ENCODE measurements at regions not wholly inside any gene's neighbourhood (a gene's known extent, or its start where the extent isn't known, plus 50 kb on each side); places are given as distances from the start of the nearest gene placed in this dataset.
"Not testable (repeated sequence)": the region's sequence is repeated elsewhere in the genome, so short reads cannot be mapped to it uniquely, and the experiment has no call there.

DNA sequence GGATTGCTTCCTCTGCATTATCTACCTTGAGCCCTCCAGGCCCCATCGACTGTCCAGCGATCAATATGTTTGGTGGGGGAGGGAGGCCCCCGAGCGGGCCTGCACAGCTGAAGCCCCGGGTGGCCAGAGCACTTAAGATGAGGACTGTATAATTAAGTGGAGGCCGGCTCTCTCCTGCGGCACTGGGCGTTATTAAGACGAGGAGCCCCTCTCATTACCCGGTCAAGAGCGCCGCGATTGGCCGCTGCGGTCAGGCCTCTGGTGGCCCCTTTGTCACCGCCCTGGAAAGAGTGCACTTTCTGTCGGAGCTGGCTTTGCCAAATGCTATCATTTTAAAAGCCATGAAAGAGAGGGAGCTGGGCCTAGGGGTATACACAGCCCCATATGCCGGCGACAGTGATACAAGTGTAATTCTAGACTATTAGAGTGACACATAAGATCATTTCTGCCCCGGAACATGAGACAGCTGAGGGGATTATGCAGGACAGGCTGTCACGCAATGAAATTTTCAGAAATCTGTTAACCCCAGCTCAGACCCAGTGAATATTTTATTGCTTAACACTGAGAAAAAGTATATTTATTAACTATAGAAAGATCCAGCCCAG lies 106.3 kb upstream of the IRX1 start:
- no peak for DNase-seq (ENCODE audit: low read depth)

DNA sequence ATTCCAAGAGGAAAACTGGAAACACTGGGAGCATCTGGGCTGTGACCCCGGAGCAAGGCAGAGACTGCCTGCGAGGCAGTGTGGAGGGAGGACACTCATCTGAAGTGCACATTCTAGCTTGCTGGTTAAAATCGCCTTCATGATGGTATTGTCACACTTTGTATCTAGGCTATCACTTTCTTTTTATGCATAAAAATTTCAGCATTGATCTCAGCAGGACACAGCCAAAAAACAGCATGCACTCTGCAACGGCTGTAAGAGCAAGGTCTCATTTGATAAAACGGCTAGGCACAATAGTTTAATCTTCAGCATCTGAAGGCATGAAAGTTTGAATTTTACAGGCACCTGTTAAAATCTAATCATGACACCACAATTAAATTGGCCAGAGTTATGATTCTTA lies 110.8 kb upstream of the IRX1 start:
- no peak for DNase-seq (ENCODE audit: low read depth)

DNA sequence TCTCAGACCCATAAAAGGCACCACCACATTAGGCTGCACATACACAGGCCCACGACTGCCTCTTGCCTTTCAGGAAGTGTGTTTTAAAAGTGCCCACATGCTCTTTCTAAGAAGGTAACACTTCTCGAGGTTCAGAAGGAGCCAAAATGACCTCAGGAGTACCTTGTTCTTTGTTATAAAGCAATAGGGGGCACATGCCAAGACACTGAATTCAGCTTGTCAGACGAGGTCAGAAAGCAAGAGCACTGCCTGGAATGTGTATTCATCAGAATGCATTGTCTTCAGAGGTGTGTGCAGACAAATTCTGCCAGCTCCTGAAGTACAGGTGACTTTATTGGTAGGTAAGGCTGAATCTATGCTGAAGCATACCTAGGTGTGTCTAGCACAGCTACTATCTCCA lies 114.5 kb upstream of the IRX1 start:
- no peak for DNase-seq (ENCODE audit: low read depth)

DNA sequence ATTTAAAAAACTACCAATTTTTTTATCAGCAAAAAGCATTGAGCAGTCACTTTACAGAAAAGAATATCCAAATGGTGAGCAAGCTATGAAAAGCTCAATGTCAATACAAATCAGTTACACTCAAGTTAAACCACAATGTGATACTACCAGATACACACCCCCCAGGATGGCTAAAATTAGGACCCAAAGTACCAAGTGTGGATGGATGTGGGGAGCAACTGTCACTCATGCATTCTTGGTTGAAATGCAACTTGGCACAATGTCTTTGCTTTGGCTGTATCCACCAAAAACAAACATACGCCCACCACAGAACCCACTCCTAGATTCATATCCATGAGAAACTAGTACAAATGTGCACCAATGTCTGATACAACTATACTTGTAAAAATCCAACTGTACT lies 120.0 kb upstream of the IRX1 start:
- peak; percentile 1 for DNase-seq (ENCODE audit: low read depth)

DNA sequence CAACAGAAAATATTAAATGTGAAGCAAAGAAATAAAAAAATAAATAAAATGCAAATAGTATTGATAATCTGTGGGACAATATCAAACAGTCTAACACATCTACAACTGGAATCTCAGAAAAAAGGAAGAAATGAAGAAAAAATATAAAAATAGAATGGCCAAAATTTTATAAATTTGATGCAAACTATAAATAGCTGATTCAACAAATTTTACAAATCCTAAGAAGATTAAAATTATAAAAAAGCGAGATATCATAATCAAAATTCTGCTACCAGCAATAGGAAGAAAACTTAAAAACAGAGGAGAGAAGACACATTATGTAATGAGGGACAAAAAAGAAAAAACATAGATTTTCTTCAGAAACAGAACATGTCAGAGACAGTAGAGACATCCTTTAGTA lies 129.2 kb upstream of the IRX1 start:
- DNase-seq (ENCODE audit: low read depth) = no peak

DNA sequence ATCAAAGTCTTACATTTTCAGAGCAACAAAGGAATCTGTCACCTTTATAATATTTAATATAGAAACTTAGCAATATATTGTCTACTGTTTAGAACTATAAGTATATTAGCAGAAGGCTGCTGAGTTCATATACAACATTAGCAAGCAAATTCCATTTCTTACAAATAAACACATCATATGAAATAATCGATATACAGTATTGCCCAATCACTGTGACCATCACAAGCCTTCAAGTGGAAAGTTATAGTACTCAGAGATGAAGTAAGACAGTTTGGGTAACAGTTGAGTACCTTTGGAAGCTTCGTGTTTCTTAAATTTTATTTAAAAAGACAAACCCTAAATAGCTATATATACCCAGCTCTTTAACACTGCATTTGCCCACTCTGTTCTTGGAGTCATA lies 135.2 kb upstream of the IRX1 start:
- no peak for DNase-seq (ENCODE audit: low read depth)

DNA sequence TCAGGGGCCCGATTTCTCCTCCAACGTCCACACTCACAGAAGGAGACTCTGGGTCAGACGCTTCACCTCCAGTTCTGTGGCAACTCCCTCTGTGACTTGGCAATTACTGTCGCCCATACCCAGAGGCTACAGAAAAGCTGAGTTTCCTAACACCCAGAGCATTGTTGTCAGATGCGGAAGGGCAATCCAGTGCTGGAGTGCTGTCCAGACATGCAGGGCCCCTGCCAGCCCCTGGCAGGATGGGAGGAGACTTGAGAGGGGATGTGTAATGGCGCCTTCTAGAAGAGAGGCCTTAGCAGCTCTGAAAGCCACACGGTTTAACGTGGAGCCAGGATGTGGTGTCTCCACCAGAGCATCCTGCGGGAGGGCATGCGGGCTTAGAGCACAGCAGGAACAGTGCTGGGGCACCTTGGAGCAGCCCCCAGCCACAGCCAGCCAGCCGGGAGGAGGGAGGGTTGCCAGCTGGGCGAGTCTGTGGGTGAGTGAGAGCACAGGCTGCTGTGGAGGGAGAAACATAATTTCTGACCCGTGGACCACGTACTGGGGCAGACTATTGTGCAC lies 139.4 kb upstream of the IRX1 start:
- no peak for DNase-seq (ENCODE audit: low read depth)

DNA sequence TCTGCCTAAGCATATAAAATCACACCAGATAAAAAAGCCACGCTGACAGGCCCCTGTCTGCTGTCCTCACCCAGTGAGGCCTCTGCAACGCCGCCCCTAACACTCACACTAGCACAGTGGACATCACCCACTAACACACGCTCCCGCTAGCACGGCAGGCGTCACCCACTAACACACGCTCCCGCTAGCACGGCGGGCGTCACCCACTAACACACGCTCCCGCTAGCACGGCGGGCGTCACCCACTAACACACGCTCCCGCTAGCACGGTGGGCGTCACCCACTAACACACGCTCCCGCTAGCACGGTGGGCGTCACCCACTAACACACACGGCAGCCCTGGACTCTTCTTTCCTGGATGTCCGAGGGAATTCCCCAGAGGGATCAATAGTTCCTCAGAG lies 141.6 kb upstream of the IRX1 start:
- not testable (repeated sequence) for DNase-seq (ENCODE audit: low read depth)

DNA sequence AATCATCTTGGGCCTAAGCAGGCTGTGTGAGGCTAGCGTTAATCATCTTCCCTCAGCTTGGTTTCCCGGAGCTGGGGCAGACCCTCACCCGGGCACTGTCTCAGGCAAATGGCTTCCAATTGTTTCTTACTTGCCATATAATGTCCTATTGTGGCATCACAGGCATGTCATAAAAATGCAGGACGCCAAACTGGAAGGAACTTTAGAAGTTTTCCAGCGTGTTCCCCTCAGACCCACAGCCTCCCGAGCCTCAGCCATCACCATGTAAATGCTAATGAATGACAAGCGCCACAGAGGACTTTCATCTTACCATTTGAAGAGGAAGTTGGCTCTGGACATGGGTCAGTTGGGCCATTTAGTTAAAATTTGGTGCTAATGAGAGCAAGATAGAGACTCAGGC lies 143.0 kb upstream of the IRX1 start:
- no peak for DNase-seq (ENCODE audit: low read depth)

DNA sequence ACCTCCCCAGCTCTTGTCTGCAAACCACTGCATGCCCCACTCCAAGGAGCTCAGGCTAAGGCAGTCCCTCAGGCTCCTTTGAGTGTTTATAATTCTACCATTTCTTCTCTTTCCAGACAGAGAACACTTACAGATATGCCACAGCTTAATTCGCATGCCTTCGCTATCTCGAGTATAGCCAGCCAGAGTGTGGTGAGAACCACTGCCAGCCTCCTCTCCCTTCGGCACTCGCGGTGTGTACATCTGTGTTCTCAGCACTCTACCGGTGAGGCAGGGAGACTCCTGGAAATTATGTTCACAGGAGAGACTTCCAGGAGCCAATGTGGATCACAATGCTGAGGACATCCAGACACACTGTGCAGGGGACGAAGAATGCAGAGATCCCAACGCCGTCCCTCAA lies 143.7 kb upstream of the IRX1 start:
- no peak for DNase-seq (ENCODE audit: low read depth)

DNA sequence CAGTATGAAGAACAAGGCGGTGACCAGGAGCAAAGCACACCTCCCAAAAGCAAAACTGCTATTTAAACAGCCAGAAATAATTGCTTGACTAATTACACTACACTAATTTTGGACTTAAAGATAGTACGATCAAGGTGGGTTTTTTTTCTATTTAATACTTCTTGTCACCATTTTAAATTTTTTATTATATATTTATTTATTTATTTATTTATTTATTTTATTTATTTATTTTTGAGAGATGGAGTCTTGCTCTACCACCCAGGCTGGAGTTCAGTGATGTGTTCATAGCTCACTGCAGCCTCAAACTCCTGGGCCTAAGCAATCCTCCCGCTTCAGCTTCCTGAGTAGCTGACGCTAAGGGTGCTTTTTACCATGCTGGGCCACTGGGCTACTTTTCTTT lies 146.2 kb upstream of the IRX1 start:
- no peak for DNase-seq (ENCODE audit: low read depth)

DNA sequence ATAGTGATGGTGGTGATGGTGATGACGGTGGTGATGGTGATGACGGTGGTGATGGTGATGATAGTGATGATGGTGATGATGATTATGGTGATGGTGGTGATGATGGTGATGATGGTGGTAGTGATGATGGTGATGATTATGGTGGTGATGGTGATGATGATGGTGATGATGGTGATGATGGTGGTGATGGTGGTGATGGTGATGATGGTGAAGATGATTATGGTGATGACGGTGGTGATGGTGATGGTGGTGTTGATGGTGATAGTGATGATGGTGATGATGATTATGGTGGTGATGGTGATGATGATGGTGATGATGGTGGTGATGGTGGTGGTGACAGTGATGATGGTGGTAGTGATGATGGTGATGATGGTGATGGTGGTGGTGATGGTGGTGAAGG lies 149.2 kb upstream of the IRX1 start:
- DNase-seq (ENCODE audit: low read depth) = no peak

DNA sequence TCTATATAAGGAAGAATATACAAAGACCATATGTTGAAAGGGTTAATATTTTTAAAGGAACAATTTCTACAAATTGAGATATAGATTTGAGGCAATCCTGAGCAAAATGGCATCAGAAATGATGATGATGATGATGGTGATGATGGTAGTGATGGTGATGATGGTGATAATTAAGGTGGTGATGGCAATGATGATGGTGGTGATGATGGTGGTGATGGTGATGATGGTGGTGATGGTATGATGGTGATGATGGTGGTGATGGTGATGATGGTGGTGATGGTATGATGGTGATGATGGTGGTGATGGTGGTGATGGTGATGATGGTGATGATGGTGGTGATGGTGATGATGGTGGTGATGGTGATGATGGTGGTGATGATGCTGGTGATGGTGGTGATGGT lies 150.1 kb upstream of the IRX1 start:
- not testable (repeated sequence) for DNase-seq (ENCODE audit: low read depth)

DNA sequence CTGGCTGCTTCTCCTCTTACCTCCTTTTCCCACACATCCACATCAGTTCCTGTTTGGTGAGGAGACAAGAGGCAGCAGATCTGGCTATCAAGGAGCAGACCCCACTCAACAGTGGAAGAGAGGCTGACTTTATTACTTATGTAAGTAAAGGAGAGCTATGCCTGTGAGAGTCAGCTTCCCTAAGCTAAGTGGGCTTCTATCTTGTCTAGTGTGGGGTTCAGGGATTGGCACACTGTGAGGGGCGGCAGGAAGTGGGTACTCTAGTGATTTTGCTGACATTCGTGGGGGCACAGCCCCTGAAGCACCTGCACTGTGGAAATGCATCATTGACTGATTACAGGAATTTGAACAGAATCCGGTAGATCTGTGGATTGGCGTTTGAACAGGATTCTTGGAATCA lies 163.5 kb upstream of the IRX1 start:
- no peak for DNase-seq (ENCODE audit: low read depth)

DNA sequence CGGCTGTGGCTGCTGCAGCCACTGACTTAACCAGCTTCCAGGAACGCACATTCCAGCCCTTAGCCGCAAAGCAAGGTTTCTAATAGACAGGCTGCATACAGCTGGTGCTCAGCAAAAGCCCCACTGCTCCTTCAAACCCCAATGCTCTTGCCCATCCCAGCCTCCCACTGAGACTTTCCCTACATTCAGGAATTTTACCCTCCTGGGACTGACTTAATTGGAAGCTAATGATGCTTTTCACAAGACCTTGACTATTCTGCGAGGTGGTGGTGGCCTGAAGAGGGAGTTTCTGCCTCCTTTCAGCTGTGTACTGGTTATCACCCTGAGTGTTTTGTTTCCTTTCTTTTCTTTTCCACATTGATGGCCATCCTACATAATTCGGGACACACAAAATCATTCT lies 164.9 kb upstream of the IRX1 start:
- no peak for DNase-seq (ENCODE audit: low read depth)

DNA sequence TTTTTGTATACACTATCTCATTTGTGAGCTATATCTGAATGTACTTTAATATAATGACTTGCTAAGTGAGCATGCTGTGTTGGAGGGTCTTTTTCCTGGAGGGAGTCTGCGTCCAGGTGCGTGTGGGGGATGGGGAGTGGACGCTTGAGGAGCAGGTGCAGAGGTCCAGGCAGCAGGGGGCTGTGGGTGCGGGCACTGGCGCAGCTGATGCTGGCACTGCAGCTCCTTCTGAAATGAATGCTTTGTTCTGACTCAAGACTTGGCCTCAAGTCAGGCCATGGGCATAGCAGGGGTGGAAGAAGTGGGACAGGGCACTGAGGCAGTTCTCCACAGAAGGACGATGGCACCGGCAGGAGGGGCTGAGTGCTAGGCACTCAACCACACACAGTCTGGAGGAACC lies 165.7 kb upstream of the IRX1 start:
- no peak for DNase-seq (ENCODE audit: low read depth)

DNA sequence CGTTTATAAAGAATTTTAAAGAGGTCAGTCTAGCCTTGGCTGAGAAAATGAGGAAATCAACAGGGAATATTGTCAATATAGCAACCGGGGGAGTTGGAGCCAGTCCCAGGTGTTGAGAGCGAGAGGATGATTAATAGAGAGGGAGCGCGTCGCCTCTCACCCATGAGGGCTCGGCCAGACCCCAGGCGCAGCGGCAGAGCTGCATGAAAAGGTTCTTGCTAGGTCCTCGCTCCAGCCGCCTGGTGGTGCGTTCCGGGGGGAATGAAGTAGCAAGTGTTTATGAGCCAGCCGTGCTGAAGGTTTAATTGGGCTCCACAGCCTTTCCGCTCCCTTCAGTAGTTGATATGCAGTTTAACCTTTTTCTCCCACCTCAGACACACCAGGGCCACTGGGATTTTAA lies 167.3 kb upstream of the IRX1 start:
- no peak for DNase-seq (ENCODE audit: low read depth)

DNA sequence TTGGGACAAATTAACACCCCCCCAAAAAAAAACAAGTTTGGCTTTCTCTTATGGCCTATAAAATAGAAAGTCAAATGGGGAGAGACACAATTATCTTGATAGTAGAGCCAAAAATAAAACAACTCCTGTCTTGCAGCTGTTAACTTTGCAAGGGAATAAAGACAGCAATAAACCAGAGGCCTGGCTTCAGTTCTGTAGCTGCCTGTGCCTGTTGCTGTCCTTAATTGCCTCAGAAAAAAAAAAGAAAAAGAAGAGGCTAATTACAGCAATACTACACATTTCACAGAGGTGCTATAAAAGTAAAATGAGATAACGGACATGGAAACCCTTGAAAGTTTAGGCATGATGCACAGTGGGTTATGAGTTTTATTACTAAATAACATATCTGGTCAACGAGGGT lies 170.7 kb upstream of the IRX1 start:
- no peak for DNase-seq (ENCODE audit: low read depth)

DNA sequence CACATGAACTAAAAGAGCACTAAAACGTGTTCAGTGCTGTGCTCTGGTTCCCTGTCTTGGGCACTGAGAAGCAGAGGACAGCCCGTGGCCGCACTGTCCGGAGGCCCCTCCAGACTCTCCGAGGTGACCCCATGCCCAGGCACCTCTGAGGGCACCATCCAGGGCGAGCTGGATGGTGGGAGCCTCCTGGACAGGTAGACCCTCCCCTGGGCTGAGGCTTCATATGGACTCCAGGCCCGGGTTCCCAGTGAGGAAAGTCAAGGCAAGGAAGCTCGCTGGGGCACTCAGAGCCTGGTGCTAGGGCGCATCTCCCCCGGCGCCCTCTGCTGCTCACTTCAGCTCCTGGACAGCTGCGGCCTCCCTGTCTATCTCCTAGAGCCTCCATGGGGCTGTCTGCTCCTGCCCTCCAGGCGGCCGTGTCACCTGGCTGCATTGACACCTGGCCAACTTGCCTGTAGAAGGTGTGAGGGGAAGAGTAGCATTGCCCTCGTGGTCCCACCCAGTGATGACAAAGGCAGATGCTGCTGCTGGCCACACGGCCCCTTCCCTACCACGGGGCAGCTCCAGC lies 178.2 kb upstream of the IRX1 start:
- no peak for DNase-seq (ENCODE audit: low read depth)

DNA sequence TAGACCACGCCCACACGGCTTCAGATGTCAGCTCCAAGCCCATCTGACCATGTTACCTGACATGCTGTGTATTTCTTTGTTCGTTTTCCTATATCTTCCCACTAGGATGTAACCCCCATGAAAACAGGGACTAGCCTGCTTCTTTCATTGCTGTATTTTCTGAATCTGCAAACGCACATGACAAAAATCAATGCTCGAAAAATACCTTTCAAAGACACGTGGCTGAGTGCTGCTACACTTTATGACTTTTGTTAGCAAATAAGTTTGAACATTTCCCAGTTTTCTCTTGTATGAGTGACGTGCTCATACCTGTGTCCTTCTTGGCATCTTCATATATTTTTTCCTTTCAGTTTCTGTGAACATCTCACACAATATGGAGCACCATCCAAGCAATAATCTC lies 181.3 kb upstream of the IRX1 start:
- DNase-seq (ENCODE audit: low read depth) = no peak

DNA sequence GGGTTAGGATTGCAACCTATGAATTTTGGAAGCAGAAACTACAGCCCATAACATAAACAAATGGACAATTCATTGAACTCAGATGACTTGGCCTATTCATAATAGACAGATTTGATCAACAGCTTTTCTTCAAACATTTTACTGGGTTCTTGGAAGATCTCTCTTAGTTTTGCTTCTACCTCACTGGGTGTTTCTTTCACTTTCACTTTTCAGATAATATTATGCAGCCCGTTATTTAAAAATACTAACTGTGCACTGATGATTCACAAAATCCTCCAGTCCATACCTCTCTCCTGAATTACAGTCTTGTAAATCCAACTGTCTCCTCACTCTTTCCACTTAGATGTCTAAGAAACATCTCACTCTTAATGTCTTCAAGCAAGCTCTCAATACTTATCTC lies 183.5 kb upstream of the IRX1 start:
- no peak for DNase-seq (ENCODE audit: low read depth)

DNA sequence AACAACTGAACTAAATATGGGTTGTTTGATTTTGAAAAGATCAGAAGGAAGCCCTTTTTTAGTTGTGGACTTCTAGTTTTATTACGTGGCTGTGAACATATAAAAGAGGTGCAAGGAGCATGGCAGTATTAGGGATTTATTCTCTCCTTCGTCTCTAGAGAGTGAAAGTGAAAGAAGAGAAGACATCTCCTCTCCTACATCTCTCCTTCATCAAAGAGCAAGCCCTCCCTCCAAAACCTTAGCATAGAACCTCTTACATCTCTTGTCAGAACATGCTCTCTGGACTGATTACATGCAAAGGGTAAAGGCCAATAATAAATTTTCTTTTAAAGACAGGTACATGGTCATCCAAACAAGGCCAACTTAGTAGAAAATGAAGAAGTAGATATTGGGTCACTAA lies 184.3 kb upstream of the IRX1 start:
- DNase-seq (ENCODE audit: low read depth) = no peak

DNA sequence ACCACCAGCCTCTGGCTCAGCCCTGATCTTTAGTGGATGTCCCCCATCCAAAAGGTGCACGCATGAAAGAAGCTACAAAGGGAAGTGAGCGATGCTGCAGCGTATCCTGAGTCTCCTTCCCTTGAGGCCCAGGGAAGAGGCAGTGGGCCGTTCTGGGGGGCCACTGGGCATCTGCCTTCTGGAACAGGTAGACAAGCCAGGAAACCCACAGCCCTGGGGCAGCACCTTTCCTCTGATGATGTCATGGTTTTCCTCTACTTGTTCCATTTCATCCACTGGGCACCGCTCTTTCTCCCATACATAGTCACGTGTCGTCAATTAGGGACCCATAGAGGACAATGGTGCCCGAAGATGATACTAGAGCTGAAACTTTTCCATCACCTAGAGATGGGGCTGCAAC lies 194.0 kb upstream of the IRX1 start:
- DNase-seq (ENCODE audit: low read depth) = no peak

DNA sequence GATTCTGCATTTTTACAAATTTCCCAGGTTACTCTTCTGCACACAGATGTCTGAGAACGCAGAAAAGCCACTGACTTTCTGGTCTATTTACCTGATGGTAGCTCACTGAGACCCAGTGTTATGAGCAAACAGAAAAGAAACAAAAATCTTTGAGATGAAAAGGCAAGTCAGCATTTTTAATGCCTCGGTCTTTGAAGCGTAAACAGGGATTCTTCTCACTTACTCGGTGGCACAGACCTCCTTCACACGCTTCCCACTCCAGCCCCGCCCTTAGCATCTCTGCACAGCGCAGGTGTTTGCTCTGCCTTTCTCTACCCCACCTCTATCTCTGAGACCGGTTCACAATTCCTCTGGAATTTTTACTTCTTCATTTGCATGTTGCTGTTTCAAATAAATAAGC lies 195.0 kb upstream of the IRX1 start:
- no peak for DNase-seq (ENCODE audit: low read depth)

Measured in myocyte (in vitro differentiated cells).